HG02678 (cell line): ENCODE measurements at regions not wholly inside any gene's neighbourhood (a gene's known extent, or its start where the extent isn't known, plus 50 kb on each side); places are given as distances from the start of the nearest gene placed in this dataset.

ENCODE experiments used
- ATAC-seq: cut with Tn5 transposase; IDR thresholded peaks from one replicate; pipeline ENCODE4 v1.9.1; 2021; ENCODE audit warnings: mild to moderate bottlenecking, moderate library complexity; ENCODE audit not compliant: unreplicated experiment

GRCh38 chr4:127580300-127580699 lies 52.5 kb upstream of the INTU start:
- ATAC-seq: no peak

- ATAC-seq: no peak
Measured at GRCh38 chr4:127580891-127581290, 51.9 kb upstream of the INTU start.
